ENCODE measurements at regions not wholly inside any gene's neighbourhood (a gene's known extent, or its start where the extent isn't known, plus 50 kb on each side); places are given as distances from the start of the nearest gene placed in this dataset.

GRCh38 chr10:56258991-56259390 lies 102.1 kb downstream of the ZWINT start:
- TF ChIP-seq CTCF (IDR thresholded peaks at IDR 0.05), result no peak
- TF ChIP-seq POLR2A (IDR thresholded peaks at IDR 0.05), result no peak

Data from esophagus squamous epithelium (tissue), 4 donors.